Kasumi-1 (cell line): ENCODE measurements at regions not wholly inside any gene's neighbourhood (a gene's known extent, or its start where the extent isn't known, plus 50 kb on each side); places are given as distances from the start of the nearest gene placed in this dataset.

Experiments used
- DNase-seq, 2 experiments: peaks; one replicate each; lab custom pipeline; 2025; lab: John Stamatoyannopoulos, UW

DNA sequence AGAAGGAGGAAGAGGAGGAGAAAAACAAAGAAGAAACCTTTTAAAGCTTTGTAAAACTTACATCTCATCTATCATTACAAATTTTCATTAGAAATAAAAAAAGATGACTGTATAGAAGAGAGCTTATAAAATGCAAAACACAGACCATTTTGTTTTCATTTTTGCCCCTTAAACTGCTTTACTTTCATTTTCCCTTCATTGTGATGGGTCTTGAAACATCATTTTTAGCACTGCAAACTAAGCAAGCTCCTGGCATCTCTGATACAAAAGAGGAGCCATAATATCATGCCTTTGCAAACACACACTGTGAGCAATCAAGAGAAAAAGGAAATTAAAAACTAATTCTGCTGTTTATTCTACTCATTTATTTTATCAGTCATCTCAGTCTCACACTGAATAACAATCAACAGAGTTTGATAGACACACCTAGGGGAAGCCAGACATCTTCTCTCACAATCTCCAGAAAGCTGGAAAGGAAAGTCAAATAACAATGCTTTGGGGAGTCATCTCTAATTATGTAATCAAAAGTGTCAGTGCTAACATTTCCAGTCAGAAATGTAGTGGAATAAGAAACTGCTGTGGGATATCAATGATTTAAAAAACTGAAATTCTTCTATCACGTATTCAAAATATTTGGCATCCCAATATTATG, 467.7 kb upstream of the FAT3 start:
- no peak for DNase-seq

- no peak for DNase-seq
These were observed 468.5 kb upstream of the FAT3 start for GRCh38 chr11:91755951-91756707.

- no peak for DNase-seq
These were observed 469.1 kb upstream of the FAT3 start for GRCh38 chr11:91755526-91755925.

GRCh38 chr11:91749251-91749650, 475.4 kb upstream of the FAT3 start:
- DNase-seq: no peak

DNA sequence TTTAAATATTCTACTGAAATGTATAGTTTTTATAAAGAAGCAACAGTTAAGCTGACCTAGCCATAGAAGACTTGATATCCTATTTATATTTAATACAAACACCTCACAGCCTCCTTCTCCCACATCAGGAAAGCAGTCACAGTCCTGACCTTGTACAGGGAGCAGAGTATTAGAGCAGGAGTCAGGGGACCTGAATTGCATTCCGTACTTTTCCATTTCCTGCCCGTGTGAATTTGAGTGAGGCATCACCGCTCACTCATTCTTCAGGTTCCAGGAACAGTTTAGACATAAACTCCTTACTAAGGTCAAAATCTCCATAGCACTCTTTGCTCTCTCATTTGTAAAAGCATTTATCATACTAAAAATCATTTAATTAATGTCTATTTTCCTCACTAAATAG, 482.5 kb upstream of the FAT3 start:
- DNase-seq: no peak

GRCh38 chr11:91731051-91731450, 493.6 kb upstream of the FAT3 start:
- no peak for DNase-seq

GRCh38 chr11:91730620-91731019, 494.0 kb upstream of the FAT3 start:
- DNase-seq: no peak

DNA sequence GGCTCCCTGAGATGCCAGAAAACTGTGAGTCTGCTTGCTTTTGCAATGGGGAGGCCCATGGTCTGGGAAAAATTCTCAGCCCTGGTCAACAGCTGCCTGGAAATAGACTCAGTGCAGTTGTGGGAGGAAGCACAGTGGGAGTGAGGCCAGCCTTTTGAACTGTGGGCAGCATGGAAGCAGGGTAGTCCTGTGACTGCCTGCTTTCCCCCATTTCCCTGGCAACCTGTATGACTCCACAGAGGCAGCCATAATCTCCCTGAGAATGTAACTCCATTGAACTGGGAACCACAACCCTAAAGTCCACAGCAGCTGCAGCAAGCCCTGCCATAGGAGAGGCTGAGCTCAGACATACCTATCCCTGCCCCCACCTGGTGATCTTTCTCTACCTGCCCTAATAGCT, 494.6 kb upstream of the FAT3 start:
- DNase-seq: no peak

GRCh38 chr11:91717169-91717568, 507.4 kb upstream of the FAT3 start:
- no peak for DNase-seq

DNA sequence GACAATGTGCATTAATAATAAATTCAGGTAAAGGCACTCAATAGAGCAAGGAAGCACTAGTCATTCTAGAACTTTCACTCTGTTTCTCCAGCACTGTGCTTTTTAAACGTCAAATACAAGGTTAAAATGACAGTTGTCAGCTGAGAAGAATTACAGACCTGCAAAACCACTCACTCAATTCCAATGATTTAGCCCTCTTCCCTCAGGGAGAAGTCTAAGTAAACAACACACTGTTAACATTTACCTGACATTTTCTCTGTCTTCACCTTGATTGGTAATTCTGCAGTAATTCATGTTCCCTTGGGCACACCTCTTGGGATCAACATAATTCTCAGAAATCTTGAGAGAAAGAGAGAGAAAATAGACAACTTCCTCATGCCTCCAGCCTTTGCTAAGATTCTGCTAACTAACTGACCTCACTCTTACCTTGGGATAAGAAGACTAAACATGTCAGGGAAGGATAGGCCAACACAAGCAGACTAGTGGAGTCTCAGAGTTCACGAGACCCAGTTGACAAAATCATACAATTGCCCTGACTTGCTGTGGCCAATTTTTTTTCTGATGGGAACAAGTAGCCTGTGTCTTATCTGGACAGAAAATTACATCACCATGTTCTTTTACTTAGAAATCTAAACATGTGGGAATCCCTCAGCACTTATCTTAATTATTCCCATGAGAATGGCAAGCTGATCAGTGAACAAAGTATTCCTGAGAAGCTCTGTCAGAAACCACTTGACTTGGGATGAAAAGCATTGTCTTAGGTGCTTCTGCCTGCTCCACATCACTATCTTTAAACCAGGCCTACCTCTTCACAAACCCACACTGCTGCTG, 516.8 kb upstream of the FAT3 start:
- DNase-seq: no peak

DNA sequence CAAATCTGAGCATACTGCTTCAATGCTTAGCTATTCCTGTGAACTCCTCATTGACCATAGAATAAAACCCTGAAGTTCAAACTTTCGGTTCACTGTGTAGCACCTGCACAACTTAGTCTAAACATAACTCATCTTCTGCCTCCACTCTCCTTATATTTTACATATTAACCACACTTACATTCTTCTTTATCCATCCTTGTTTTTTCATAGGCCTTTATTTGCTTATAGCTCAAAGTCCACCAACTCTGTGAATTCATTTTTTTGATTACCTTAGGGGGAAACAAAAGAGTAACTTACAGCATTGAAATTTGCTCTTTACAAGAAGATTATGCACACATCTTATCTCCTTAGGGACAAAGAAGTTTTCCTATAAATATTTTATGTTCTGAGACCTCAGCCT, 521.6 kb upstream of the FAT3 start:
- no peak for DNase-seq

GRCh38 chr11:91700854-91701253, 523.8 kb upstream of the FAT3 start:
- no peak for DNase-seq

GRCh38 chr11:91698845-91699244, 525.8 kb upstream of the FAT3 start:
- no peak for DNase-seq

DNA sequence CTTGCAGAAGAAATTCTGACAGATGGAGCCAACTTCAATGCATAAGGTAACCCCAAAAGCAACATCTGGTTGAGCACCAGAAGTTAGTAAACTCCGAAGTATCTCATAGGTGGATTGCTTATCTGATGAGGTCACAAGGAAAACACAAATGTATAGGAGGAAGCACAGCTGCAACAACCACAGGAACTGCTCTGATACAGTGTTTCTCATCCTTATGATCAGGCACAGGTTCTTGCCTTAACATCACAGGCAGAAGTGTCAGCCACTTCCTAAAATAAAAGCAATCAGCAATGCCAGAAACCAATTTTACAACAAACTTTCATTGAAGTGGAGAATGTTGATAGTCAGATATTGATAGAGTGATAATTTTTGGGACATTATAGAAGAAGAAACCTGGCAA, 530.3 kb upstream of the FAT3 start:
- no peak for DNase-seq

DNA sequence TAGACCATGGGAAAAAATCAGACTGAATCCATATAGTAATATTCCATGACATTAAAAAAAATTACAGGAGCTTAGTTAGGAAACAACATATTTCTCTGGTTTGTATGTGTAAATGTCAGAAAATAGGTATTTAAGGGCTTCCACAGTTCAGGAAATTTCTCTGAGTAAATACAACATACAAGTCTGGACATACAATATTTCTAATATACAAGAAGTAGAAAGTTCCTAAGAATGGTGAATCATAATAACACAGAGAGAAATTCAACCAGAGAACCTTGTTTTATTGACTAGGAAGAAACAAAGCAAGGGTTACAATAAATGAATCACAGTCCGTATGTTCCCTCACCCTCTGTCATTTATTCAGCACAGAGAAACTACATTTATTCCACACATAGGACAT, 532.7 kb upstream of the FAT3 start:
- no peak for DNase-seq

DNA sequence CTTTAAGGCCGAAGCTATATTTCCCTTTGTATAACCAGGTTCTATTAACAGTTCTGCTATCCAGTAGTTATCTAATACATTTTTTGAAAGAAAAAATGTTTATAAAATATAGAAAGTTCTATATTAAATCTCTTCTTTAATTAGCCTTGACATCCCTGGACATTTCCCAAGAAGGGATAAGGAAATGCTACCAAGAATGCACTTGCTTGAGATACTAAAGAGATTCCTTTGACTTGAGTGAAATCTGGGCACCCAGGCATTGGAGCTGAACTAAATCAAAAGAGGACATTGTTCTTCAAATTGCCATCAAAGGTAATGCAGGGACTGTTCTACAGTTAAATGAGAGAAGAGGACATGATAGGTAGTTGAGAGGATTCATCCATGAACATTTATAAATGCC, 535.9 kb upstream of the FAT3 start:
- no peak for DNase-seq

GRCh38 chr11:91686700-91687099, 537.9 kb upstream of the FAT3 start:
- no peak for DNase-seq

GRCh38 chr11:91686281-91686680, 538.3 kb upstream of the FAT3 start:
- no peak for DNase-seq

DNA sequence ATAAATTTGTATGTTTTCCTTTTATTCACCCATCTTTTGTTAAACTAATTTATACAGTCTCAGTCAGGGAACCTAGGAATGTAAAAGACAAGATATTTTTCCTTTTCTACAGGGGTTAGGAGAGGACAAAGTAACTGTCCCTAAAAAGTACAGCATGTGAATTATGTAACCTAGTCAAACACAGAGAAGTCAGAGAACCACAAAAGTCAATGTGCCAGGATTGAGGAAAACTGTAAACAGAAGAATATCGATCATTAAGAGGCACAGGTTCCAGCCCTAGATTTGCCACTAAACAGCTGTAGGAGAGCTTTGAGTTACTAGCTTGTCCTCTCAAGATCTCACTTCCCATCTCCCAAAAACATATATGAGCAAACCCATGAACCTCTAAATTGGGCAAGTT, 550.9 kb upstream of the FAT3 start:
- DNase-seq: no peak

DNA sequence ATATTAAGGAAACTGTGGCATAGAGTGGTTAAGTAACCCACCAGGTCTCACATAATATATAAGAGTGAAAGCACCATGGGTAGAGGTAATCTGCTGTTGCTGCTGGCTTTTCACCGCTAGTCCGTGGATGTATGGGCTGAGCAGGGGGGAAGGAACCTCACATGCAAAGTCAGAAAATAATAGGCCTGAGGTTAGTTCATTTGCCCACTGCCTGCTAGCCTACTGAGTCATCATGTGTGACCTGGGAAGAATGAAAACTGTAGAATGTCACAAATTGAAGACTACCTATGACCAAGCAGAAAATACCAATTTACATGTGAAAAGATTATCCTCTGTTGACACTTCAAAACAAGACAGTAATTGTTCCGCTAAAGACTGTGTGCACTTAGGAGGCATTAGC, 560.1 kb upstream of the FAT3 start:
- DNase-seq: no peak

DNA sequence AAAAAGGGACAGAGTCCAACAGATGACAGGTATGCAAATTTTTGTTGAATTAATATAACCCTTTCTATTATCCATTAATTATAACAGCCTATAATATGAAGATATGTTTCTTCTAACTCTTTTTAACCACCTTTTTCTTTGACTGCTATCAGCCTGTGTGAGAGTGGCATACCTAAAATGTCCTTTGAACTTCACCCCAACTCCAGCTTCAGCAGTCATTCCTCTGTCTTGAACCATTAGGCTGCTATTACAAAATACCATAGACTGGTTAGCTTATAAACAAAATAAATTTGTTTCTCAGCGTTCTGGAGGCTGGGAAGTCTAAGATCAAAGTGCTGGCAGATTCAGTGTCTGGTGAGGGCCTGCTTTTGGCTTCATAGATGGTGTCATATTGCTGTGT, 564.6 kb upstream of the FAT3 start:
- DNase-seq: no peak

GRCh38 chr11:91654686-91655085, 569.9 kb upstream of the FAT3 start:
- no peak for DNase-seq
